Prostate gland (tissue), 2 donors: ENCODE measurements at regions not wholly inside any gene's neighbourhood (a gene's known extent, or its start where the extent isn't known, plus 50 kb on each side); places are given as distances from the start of the nearest gene placed in this dataset.

Experiments
- POLR2A ChIP-seq: fragments of 450-650 bp; IDR thresholded peaks from one replicate; pipeline ENCODE4 v1.6.1; 2016; ENCODE audit warnings: antibody characterized with exemption, mild to moderate bottlenecking
- POLR2AphosphoS5 ChIP-seq: sonication (generic); formaldehyde crosslinking; IDR thresholded peaks from one replicate; pipeline ENCODE4 v1.6.1; 2017; ENCODE audit warnings: antibody characterized with exemption
- TF ChIP-seq, protein P1 (sequence below), 4 experiments: fragments of 200-600 bp in 2 of 4; fragments of 450-650 bp in 2 of 4; sonication (generic) in 2 of 4; IDR thresholded peaks; 1 replicate in 3 of 4; 2 replicates in 1 of 4; pipeline ENCODE4 v1.5.1; 2016 to 2019; ENCODE audit warnings: antibody characterized with exemption in 4 of 4, mild to moderate bottlenecking in 2 of 4, moderate library complexity in 2 of 4

DNA sequence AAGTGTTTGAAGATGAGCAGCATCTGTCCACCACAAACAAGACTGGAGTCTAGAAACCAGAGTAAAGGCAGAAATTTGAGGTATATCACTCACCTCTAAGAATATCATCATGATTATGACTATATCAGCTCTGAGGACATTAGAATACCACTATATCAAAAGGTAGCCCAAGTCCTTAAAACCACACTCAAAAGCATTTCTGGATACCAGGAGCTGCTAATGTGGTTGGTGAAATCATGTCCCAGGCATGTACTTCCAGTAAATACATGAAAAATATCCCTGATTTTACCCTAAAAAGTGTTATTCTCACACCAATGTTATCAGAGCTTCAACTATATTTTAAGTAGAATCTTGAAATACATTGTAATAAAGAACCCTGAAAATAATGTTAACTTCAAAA, 136.3 kb upstream of the SMAD1 start:
- TF ChIP-seq, protein P1, sequence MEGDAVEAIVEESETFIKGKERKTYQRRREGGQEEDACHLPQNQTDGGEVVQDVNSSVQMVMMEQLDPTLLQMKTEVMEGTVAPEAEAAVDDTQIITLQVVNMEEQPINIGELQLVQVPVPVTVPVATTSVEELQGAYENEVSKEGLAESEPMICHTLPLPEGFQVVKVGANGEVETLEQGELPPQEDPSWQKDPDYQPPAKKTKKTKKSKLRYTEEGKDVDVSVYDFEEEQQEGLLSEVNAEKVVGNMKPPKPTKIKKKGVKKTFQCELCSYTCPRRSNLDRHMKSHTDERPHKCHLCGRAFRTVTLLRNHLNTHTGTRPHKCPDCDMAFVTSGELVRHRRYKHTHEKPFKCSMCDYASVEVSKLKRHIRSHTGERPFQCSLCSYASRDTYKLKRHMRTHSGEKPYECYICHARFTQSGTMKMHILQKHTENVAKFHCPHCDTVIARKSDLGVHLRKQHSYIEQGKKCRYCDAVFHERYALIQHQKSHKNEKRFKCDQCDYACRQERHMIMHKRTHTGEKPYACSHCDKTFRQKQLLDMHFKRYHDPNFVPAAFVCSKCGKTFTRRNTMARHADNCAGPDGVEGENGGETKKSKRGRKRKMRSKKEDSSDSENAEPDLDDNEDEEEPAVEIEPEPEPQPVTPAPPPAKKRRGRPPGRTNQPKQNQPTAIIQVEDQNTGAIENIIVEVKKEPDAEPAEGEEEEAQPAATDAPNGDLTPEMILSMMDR (IDR thresholded peaks at IDR 0.05), result no peak
- TF ChIP-seq POLR2A (no peak), POLR2AphosphoS5 (no peak)
